WTC11 (cell line): ENCODE measurements at regions not wholly inside any gene's neighbourhood (a gene's known extent, or its start where the extent isn't known, plus 50 kb on each side); places are given as distances from the start of the nearest gene placed in this dataset.

ENCODE experiments used
- ATAC-seq: fragments of 200-7000 bp; cut with Tn5 transposase; 2 replicates; pipeline ENCODE4 v1.10.0; 2021; ENCODE audit warnings: mild to moderate bottlenecking, moderate library complexity
- CTCF ChIA-PET: fragments of 300-600 bp; sonication (Branson Sonifier 250); formaldehyde crosslinking; loops from one replicate; lab custom pipeline; 2021; ENCODE audit warnings: antibody characterized with exemption; lab: Charles Lee
- POLR2A ChIA-PET: fragments of 350-600 bp; sonication (Branson Sonifier 250); formaldehyde crosslinking; loops from one replicate; lab custom pipeline; 2021; ENCODE audit warnings: antibody characterized with exemption; lab: Charles Lee
- DNase-seq: peaks from one replicate; pipeline ENCODE4 v3.0.0; 2021; ENCODE audit warnings: low spot score
- H3K27ac Mint-ChIP-seq: 2 replicates; pipeline ENCODE4 v1.8.0; 2021; ENCODE audit warnings: mixed read lengths
- H3K27me3 Mint-ChIP-seq: 2 replicates; pipeline ENCODE4 v1.8.0; 2021; ENCODE audit warnings: low read depth, mild to moderate bottlenecking, moderate library complexity, mixed read lengths
- H3K36me3 Mint-ChIP-seq: 2 replicates; pipeline ENCODE4 v1.8.0; 2021; ENCODE audit warnings: mixed read lengths
- H3K4me1 Mint-ChIP-seq: 2 replicates; pipeline ENCODE4 v1.8.0; 2022; ENCODE audit warnings: mixed read lengths
- H3K4me3 Mint-ChIP-seq: 2 replicates; pipeline ENCODE4 v1.8.0; 2021; ENCODE audit warnings: mild to moderate bottlenecking, moderate library complexity, mixed read lengths
- H3K9me3 Mint-ChIP-seq: 2 replicates; pipeline ENCODE4 v1.8.0; 2021; ENCODE audit warnings: mixed read lengths
- AFF4 ChIP-seq: sonication (generic); formaldehyde crosslinking; IDR thresholded peaks from 2 replicates; pipeline ENCODE4 v1.8.1; 2023; ENCODE audit warnings: mild to moderate bottlenecking, missing genetic modification reagents, borderline replicate concordance
- ATF3 ChIP-seq: sonication (generic); formaldehyde crosslinking; conservative IDR thresholded peaks from 2 replicates; pipeline ENCODE4 v1.8.1; 2022; ENCODE audit warnings: mild to moderate bottlenecking, missing genetic modification reagents
- E2F1 ChIP-seq: sonication (generic); formaldehyde crosslinking; IDR thresholded peaks from 2 replicates; pipeline ENCODE4 v1.8.0; 2022; ENCODE audit warnings: mild to moderate bottlenecking, missing genetic modification reagents
- ESRRA ChIP-seq: sonication (generic); formaldehyde crosslinking; IDR thresholded peaks from 2 replicates; pipeline ENCODE4 v1.8.1; 2022; ENCODE audit warnings: mild to moderate bottlenecking, missing genetic modification reagents, borderline replicate concordance
- FOXK1 ChIP-seq: sonication (generic); formaldehyde crosslinking; IDR thresholded peaks from 2 replicates; pipeline ENCODE4 v1.8.0; 2022; ENCODE audit warnings: mild to moderate bottlenecking, moderate library complexity, missing genetic modification reagents
- FOXP1 ChIP-seq: sonication (generic); formaldehyde crosslinking; IDR thresholded peaks from 2 replicates; pipeline ENCODE4 v1.8.0; 2022; ENCODE audit warnings: missing genetic modification reagents, mild to moderate bottlenecking, moderate library complexity, borderline replicate concordance
- GTF2I ChIP-seq: fragments of 250-450 bp; sonication (Bioruptor Pico); conservative IDR thresholded peaks from 2 replicates; pipeline ENCODE4 v1.4.0; 2021; ENCODE audit warnings: mild to moderate bottlenecking
- IRF2 ChIP-seq: sonication (generic); formaldehyde crosslinking; IDR thresholded peaks from 2 replicates; pipeline ENCODE4 v1.8.0; 2022; ENCODE audit warnings: low read depth, missing genetic modification reagents, borderline replicate concordance
- MLX ChIP-seq: sonication (generic); formaldehyde crosslinking; IDR thresholded peaks from 2 replicates; pipeline ENCODE4 v1.8.1; 2023; ENCODE audit warnings: mild to moderate bottlenecking, missing genetic modification reagents, moderate library complexity
- MYBL2 ChIP-seq: sonication (generic); formaldehyde crosslinking; IDR thresholded peaks from 2 replicates; pipeline ENCODE4 v1.8.1; 2023; ENCODE audit warnings: mild to moderate bottlenecking, moderate library complexity, missing genetic modification reagents
- NR1H2 ChIP-seq: sonication (generic); formaldehyde crosslinking; IDR thresholded peaks from 2 replicates; pipeline ENCODE4 v1.9.0; 2021; ENCODE audit warnings: mild to moderate bottlenecking, moderate library complexity, missing genetic modification reagents
- NR3C1 ChIP-seq: sonication (generic); formaldehyde crosslinking; conservative IDR thresholded peaks from 2 replicates; pipeline ENCODE4 v1.8.1; 2023; ENCODE audit warnings: low read depth, mild to moderate bottlenecking, missing genetic modification reagents
- PRDM15 ChIP-seq: sonication (generic); formaldehyde crosslinking; IDR thresholded peaks from 2 replicates; pipeline ENCODE4 v1.8.0; 2022; ENCODE audit warnings: missing genetic modification reagents
- RELA ChIP-seq: sonication (generic); formaldehyde crosslinking; IDR thresholded peaks from 2 replicates; pipeline ENCODE4 v1.8.1; 2022; ENCODE audit warnings: missing genetic modification reagents, mild to moderate bottlenecking, borderline replicate concordance
- SMAD3 ChIP-seq: sonication (generic); formaldehyde crosslinking; IDR thresholded peaks from 2 replicates; pipeline ENCODE4 v1.8.0; 2022; ENCODE audit warnings: missing genetic modification reagents, mild to moderate bottlenecking, borderline replicate concordance
- SP1 ChIP-seq: sonication (generic); formaldehyde crosslinking; conservative IDR thresholded peaks from 2 replicates; pipeline ENCODE4 v1.8.1; 2022; ENCODE audit warnings: missing genetic modification reagents
- TEAD1 ChIP-seq: sonication (generic); formaldehyde crosslinking; IDR thresholded peaks from 2 replicates; pipeline ENCODE4 v1.8.0; 2022; ENCODE audit warnings: mild to moderate bottlenecking, missing genetic modification reagents
- TEAD4 ChIP-seq: sonication (generic); formaldehyde crosslinking; IDR thresholded peaks from 2 replicates; pipeline ENCODE4 v1.8.0; 2022; ENCODE audit warnings: mild to moderate bottlenecking, missing genetic modification reagents
- USF2 ChIP-seq: sonication (generic); formaldehyde crosslinking; IDR thresholded peaks from 2 replicates; pipeline ENCODE4 v1.8.1; 2023; ENCODE audit warnings: mild to moderate bottlenecking, missing genetic modification reagents, moderate library complexity
- ZNF263 ChIP-seq: sonication (generic); formaldehyde crosslinking; IDR thresholded peaks from 2 replicates; pipeline ENCODE4 v1.8.1; 2022; ENCODE audit warnings: low read depth, mild to moderate bottlenecking, moderate library complexity, missing genetic modification reagents
- ZNF425 ChIP-seq: fragments of 250-450 bp; sonication (Bioruptor Pico); conservative IDR thresholded peaks from 2 replicates; pipeline ENCODE4 v1.9.0; 2021; ENCODE audit warnings: mild to moderate bottlenecking

GRCh38 chr6:76790045-76790796 is 673.1 kb downstream of the HTR1B start:
- H3K9me3 Mint-ChIP-seq = peaks cover 24% of the 10 kb centered on the region
- TF ChIP-seq ZNF263 (no peak), MYBL2 (CRISPR knock-in tag) (no peak), ATF3 (CRISPR knock-in tag) (no peak), FOXK1 (CRISPR knock-in tag) (no peak), SMAD3 (CRISPR knock-in tag) (no peak), FOXP1 (no peak), ZNF425 (CRISPR knock-in tag) (no peak), TEAD1 (no peak), AFF4 (CRISPR knock-in tag) (no peak)
- H3K36me3 Mint-ChIP-seq = peaks cover 20% of the 10 kb centered on the region
- ChIA-PET CTCF (no interaction called here), POLR2A (no interaction called here)
- no peaks in the 10 kb centered on the region for H3K27me3 Mint-ChIP-seq
- ATAC-seq = no peak
- H3K4me1 Mint-ChIP-seq = no peaks in the 10 kb centered on the region
- H3K27ac Mint-ChIP-seq = no peak overlapping the region
- no peak for DNase-seq
- no peak overlapping the region for H3K4me3 Mint-ChIP-seq

GRCh38 chr6:76789580-76789979 is 673.7 kb downstream of the HTR1B start:
- no peak overlapping the region for H3K4me3 Mint-ChIP-seq
- ATAC-seq (no peak), DNase-seq (no peak)
- H3K36me3 Mint-ChIP-seq = peaks cover 20% of the 10 kb centered on the region
- CTCF ChIA-PET = no interaction called here
- H3K9me3 Mint-ChIP-seq = peaks cover 24% of the 10 kb centered on the region
- H3K27ac Mint-ChIP-seq = no peak overlapping the region
- POLR2A ChIA-PET = no interaction called here
- H3K4me1 Mint-ChIP-seq = no peaks in the 10 kb centered on the region
- no peaks in the 10 kb centered on the region for H3K27me3 Mint-ChIP-seq
- TF ChIP-seq SP1 (no peak), E2F1 (no peak), USF2 (no peak), MLX (CRISPR knock-in tag) (no peak), TEAD4 (no peak), GTF2I (no peak), IRF2 (no peak), NR1H2 (CRISPR knock-in tag) (no peak), NR3C1 (CRISPR knock-in tag) (no peak), RELA (no peak), PRDM15 (no peak), ESRRA (CRISPR knock-in tag) (no peak)
